ENCODE measurements at regions not wholly inside any gene's neighbourhood (a gene's known extent, or its start where the extent isn't known, plus 50 kb on each side); places are given as distances from the start of the nearest gene placed in this dataset.

DNA sequence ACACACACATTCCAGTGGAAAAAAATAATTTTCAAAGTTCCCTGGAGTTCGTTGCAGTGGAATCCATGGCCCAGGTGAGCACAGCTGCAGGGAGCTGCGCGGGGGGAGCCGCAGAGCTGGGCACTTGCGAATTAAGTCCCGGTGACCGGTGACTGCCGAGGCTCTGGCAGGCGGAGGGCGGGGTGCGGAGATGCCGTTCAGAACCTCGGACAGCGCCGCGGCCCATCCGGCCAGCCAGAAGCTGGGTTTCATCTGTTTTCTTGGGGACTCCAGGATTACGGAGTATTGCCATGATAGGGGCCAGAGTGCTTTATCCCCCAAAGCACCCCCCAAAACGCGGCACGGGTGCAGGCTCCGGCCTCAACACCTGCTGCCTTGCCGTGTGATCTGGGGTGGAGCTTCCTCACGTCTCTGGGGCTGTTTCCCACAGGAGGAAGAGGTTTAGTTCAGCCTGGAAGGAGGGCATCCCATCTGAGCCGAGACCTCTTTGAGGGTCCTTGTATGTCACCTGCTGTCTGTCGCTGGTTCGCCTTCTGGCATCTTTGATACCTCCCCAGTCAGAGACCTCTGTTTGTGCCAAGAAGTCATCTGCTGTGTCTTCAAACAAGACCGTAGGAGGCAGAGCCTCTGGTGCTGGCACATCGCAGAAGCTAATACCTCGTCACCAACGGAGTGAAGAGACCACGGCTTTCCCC, 99.4 kb downstream of the YTHDF1 start:
- TF ChIP-seq CTCF (IDR thresholded peaks at IDR 0.05 in 2 of 3, conservative IDR thresholded peaks at IDR 0.05 in 1 of 3; ENCODE audit: insufficient read depth in 2 of 3, low read depth in 1 of 3, low read length in 3 of 3) (no peak), ZNF263 (CRISPR knock-in tag; IDR thresholded peaks at IDR 0.05; ENCODE audit: borderline replicate concordance) (peak; percentile 41; the same call in 1 of the 2 replicates), MAFF (IDR thresholded peaks at IDR 0.05; ENCODE audit: low read length) (no peak), POLR2A (conservative IDR thresholded peaks at IDR 0.05) (no peak), SRF (CRISPR knock-in tag; IDR thresholded peaks at IDR 0.05) (peak in 1 of 2 experiments; percentile 37; a peak in 1 of 4 replicates), ASH1L (IDR thresholded peaks at IDR 0.05; ENCODE audit: borderline replicate concordance, low read depth, partially characterized antibody) (no peak), FOXM1 (IDR thresholded peaks at IDR 0.05; ENCODE audit: low read depth) (no peak), FOXM1 (CRISPR knock-in tag; IDR thresholded peaks at IDR 0.05; ENCODE audit: low read depth) (no peak), TBL1XR1 (IDR thresholded peaks at IDR 0.05; ENCODE audit: low read length in 2 of 2) (no peak), SMC3 (conservative IDR thresholded peaks at IDR 0.05; ENCODE audit: insufficient read depth, low read depth, low read length) (no peak)
- TF ChIP-seq, protein P1, sequence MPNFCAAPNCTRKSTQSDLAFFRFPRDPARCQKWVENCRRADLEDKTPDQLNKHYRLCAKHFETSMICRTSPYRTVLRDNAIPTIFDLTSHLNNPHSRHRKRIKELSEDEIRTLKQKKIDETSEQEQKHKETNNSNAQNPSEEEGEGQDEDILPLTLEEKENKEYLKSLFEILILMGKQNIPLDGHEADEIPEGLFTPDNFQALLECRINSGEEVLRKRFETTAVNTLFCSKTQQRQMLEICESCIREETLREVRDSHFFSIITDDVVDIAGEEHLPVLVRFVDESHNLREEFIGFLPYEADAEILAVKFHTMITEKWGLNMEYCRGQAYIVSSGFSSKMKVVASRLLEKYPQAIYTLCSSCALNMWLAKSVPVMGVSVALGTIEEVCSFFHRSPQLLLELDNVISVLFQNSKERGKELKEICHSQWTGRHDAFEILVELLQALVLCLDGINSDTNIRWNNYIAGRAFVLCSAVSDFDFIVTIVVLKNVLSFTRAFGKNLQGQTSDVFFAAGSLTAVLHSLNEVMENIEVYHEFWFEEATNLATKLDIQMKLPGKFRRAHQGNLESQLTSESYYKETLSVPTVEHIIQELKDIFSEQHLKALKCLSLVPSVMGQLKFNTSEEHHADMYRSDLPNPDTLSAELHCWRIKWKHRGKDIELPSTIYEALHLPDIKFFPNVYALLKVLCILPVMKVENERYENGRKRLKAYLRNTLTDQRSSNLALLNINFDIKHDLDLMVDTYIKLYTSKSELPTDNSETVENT (CRISPR knock-in tag; IDR thresholded peaks at IDR 0.05) = no peak

Measured in K562 (cell line).